Upper lobe of left lung (tissue), 6 donors: ENCODE measurements at regions not wholly inside any gene's neighbourhood (a gene's known extent, or its start where the extent isn't known, plus 50 kb on each side); places are given as distances from the start of the nearest gene placed in this dataset.

Experiments used
- ATAC-seq, 2 donors: fragments of 200-7000 bp; cut with Tn5 transposase; one replicate each; pipeline ENCODE4 v1.9.1; 2022; ENCODE audit warnings: mild to moderate bottlenecking in 2 of 2, moderate library complexity in 2 of 2; ENCODE audit not compliant: low FRiP score in 2 of 2
- DNase-seq, 2 donors: peaks; one replicate each; pipeline ENCODE4 v3.0.0-alpha.2; 2019 to 2020
- H3K27ac ChIP-seq, 4 donors: fragments of 200-600 bp; sonication (generic); one replicate each; pipeline ENCODE4 v1.5.1; 2016 to 2019
- H3K27me3 ChIP-seq, 4 donors: fragments of 200-600 bp; sonication (generic); one replicate each; pipeline ENCODE4 v1.5.1; 2017 to 2019
- H3K36me3 ChIP-seq, 4 donors: fragments of 200-600 bp; sonication (generic); one replicate each; pipeline ENCODE4 v1.5.1; 2016 to 2019
- H3K4me1 ChIP-seq, 4 donors: fragments of 200-600 bp; sonication (generic); one replicate each; pipeline ENCODE4 v1.5.1; 2018 to 2019
- H3K4me3 ChIP-seq, 4 donors: fragments of 200-600 bp; sonication (generic); one replicate each; pipeline ENCODE4 v1.5.1; 2017 to 2019; ENCODE audit warnings: mild to moderate bottlenecking in 2 of 4, moderate library complexity in 1 of 4
- H3K9me3 ChIP-seq, 4 donors: fragments of 200-600 bp; sonication (generic); one replicate each; pipeline ENCODE4 v1.5.1; 2018 to 2019
- EP300 ChIP-seq, 4 donors: sonication (generic); formaldehyde crosslinking; IDR thresholded peaks; one replicate each; pipeline ENCODE4 v1.5.1; 2017; ENCODE audit warnings: antibody characterized with exemption in 4 of 4, control low read depth in 2 of 4
- POLR2A ChIP-seq, 4 donors: fragments of 450-650 bp; IDR thresholded peaks; one replicate each; pipeline ENCODE4 v1.5.1; 2016 to 2017; ENCODE audit warnings: antibody characterized with exemption in 4 of 4, mild to moderate bottlenecking in 2 of 4
- POLR2AphosphoS5 ChIP-seq, 2 donors: sonication (generic); formaldehyde crosslinking; IDR thresholded peaks; one replicate each; pipeline ENCODE4 v1.5.1; 2017; ENCODE audit warnings: antibody characterized with exemption in 2 of 2
- WGBS, 2 donors: methylation state at CpG; one replicate each; pipeline ENCODE4 v1.1.5; 2017 to 2018; 5-methylcytosine and 5-hydroxymethylcytosine counted together
- TF ChIP-seq, protein P1 (sequence below), 6 experiments: fragments of 450-650 bp in 4 of 6; fragments of 200-600 bp in 2 of 6; sonication (generic) in 2 of 6; IDR thresholded peaks; one replicate each; pipeline ENCODE4 v1.5.1; 2016 to 2019; ENCODE audit warnings: antibody characterized with exemption in 6 of 6
- donor health status: DM: no; HTN: no; CAD: no; lungs with moderate emphysema.
- donor health status: DM: no; HTN: yes; CAD: no; lungs with severe emphysema.

- H3K27me3 ChIP-seq: no peaks in the 10 kb centered on the region
- H3K4me3 ChIP-seq: no peak overlapping the region
- TF ChIP-seq, protein P1, sequence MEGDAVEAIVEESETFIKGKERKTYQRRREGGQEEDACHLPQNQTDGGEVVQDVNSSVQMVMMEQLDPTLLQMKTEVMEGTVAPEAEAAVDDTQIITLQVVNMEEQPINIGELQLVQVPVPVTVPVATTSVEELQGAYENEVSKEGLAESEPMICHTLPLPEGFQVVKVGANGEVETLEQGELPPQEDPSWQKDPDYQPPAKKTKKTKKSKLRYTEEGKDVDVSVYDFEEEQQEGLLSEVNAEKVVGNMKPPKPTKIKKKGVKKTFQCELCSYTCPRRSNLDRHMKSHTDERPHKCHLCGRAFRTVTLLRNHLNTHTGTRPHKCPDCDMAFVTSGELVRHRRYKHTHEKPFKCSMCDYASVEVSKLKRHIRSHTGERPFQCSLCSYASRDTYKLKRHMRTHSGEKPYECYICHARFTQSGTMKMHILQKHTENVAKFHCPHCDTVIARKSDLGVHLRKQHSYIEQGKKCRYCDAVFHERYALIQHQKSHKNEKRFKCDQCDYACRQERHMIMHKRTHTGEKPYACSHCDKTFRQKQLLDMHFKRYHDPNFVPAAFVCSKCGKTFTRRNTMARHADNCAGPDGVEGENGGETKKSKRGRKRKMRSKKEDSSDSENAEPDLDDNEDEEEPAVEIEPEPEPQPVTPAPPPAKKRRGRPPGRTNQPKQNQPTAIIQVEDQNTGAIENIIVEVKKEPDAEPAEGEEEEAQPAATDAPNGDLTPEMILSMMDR (IDR thresholded peaks at IDR 0.05): no peak
- TF ChIP-seq EP300 (IDR thresholded peaks at IDR 0.05) (no peak), POLR2AphosphoS5 (IDR thresholded peaks at IDR 0.05) (no peak), POLR2A (IDR thresholded peaks at IDR 0.05) (no peak)
- 92 to 95% methylated on average over 4 to 6 of the region's 6 CpGs for WGBS, 2 donors
- DNase-seq (peak in 1 of 2 donors; percentile 44), ATAC-seq (no peak)
- no peaks in the 10 kb centered on the region for H3K9me3 ChIP-seq
- no peak overlapping the region for H3K27ac ChIP-seq
- H3K4me1 ChIP-seq: no peaks in the 10 kb centered on the region
- no peaks in the 10 kb centered on the region for H3K36me3 ChIP-seq
Measured at GRCh38 chr17:79454826-79455225, 156.0 kb downstream of the RBFOX3 start.

- H3K9me3 ChIP-seq: no peaks in the 10 kb centered on the region
- ATAC-seq (no peak), DNase-seq (peak in 1 of 2 donors; percentile 39)
- H3K27ac ChIP-seq: no peak overlapping the region
- no peaks in the 10 kb centered on the region for H3K4me1 ChIP-seq
- no peak overlapping the region for H3K4me3 ChIP-seq
- TF ChIP-seq POLR2AphosphoS5 (IDR thresholded peaks at IDR 0.05): no peak
- TF ChIP-seq, protein P1 (IDR thresholded peaks at IDR 0.05): no peak
- TF ChIP-seq POLR2A (IDR thresholded peaks at IDR 0.05): no peak
- H3K36me3 ChIP-seq: no peaks in the 10 kb centered on the region
- 81 to 88% methylated on average over 6 of the region's 6 CpGs for WGBS, 2 donors
- no peaks in the 10 kb centered on the region for H3K27me3 ChIP-seq
Measured at GRCh38 chr17:79453481-79453880, 157.4 kb downstream of the RBFOX3 start.

DNA sequence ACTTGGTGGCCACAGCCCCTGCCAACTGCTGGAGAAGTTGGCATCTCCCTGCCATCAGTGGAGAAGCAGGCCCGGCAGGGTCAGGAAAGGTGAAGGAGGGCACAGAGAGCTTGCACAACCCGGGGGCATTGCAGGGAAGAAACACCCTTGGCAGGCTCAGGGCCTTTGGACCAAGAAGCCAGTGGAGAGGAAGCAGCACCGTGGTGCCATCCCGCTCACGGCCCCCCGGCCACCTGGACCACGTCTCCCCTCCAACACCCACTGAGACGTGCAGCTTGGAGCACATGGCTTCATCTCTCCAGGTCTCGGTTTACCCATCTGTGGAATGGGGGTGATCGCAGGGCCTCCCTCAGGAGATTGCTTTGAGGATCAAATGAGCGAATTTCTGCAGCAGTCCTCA lies 158.1 kb downstream of the RBFOX3 start:
- Histone ChIP-seq H3K36me3 (no peaks in the 10 kb centered on the region), H3K4me3 (no peak overlapping the region), H3K27me3 (no peaks in the 10 kb centered on the region), H3K4me1 (no peaks in the 10 kb centered on the region), H3K9me3 (no peaks in the 10 kb centered on the region), H3K27ac (no peak overlapping the region)
- WGBS, 2 donors: 65 to 82% methylated on average over 6 to 11 of the region's 11 CpGs
- TF ChIP-seq, protein P1 (IDR thresholded peaks at IDR 0.05): no peak
- TF ChIP-seq POLR2AphosphoS5 (IDR thresholded peaks at IDR 0.05): no peak
- no peak for TF ChIP-seq POLR2A (IDR thresholded peaks at IDR 0.05)
- ATAC-seq (no peak), DNase-seq (peak in 1 of 2 donors; percentile 64)

GRCh38 chr17:79451167-79451566 lies 159.7 kb downstream of the RBFOX3 start:
- no peaks in the 10 kb centered on the region for H3K4me1 ChIP-seq
- TF ChIP-seq EP300 (IDR thresholded peaks at IDR 0.05) (no peak), POLR2A (IDR thresholded peaks at IDR 0.05) (no peak), POLR2AphosphoS5 (IDR thresholded peaks at IDR 0.05) (no peak)
- TF ChIP-seq, protein P1 (IDR thresholded peaks at IDR 0.05): no peak
- H3K36me3 ChIP-seq: no peaks in the 10 kb centered on the region
- no peak overlapping the region for H3K4me3 ChIP-seq
- ATAC-seq (no peak), DNase-seq (no peak)
- 78 to 87% methylated on average over 7 of the region's 7 CpGs for WGBS, 2 donors
- H3K27me3 ChIP-seq: no peaks in the 10 kb centered on the region
- H3K9me3 ChIP-seq: no peaks in the 10 kb centered on the region
- no peak overlapping the region for H3K27ac ChIP-seq

DNA sequence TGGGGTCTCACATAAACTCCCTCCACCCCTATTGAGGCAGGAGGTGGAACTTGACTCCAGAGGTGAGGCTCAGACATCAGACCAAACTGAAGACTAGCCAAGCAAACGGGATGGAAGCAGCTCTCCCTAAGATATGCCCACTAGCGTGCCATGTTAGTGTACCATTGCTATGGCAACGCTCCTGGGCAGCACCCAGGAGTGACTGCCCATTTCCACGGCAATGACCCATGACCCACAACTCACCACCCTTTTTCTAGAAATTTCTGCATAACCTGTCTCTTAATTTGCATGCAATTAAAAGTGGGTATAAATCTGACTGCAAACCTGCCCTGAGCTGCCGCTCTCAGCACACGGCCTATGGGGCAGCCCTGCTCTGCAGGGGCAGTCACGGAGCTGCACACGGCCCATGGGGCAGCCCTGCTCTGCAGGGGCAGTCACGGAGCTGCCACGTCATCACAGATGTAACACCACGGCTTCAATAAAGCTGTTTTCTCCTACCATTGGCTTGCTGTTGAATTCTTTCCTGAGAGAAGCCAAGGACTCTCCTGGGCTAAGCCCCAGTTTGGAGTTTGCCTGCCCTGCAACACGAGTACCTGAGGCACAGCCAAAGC lies 164.3 kb downstream of the RBFOX3 start:
- no peak for ATAC-seq
- 60 to 78% methylated on average over 5 to 12 of the region's 12 CpGs for WGBS, 2 donors
- TF ChIP-seq POLR2A (IDR thresholded peaks at IDR 0.05) (no peak), EP300 (IDR thresholded peaks at IDR 0.05) (no peak), POLR2AphosphoS5 (IDR thresholded peaks at IDR 0.05) (no peak)
- TF ChIP-seq, protein P1 (IDR thresholded peaks at IDR 0.05): no peak

More for the DNA sequence above, 164.3 kb downstream of the RBFOX3 start:
- H3K9me3 ChIP-seq: no peaks in the 10 kb centered on the region
- DNase-seq: no peak
- H3K27ac ChIP-seq: no peak overlapping the region
- H3K4me3 ChIP-seq: no peak overlapping the region
- no peaks in the 10 kb centered on the region for H3K36me3 ChIP-seq
- H3K4me1 ChIP-seq: no peaks in the 10 kb centered on the region
- no peaks in the 10 kb centered on the region for H3K27me3 ChIP-seq
